Osteoblast (primary cell): ENCODE measurements at regions not wholly inside any gene's neighbourhood (a gene's known extent, or its start where the extent isn't known, plus 50 kb on each side); places are given as distances from the start of the nearest gene placed in this dataset.

Experiments used
- DNase-seq: peaks from one replicate; pipeline ENCODE4 v3.0.0; 2011; ENCODE audit warnings: low spot score, mixed read lengths; ENCODE audit not compliant: insufficient read length; ENCODE audit errors: missing footprints
- H2AFZ ChIP-seq: 2 replicates; pipeline ENCODE4 v1.6.0; 2011; ENCODE audit warnings: mild to moderate bottlenecking, low read length
- H3K27ac ChIP-seq: 2 replicates; pipeline ENCODE4 v1.5.1; 2011; ENCODE audit warnings: mild to moderate bottlenecking, low read depth, low read length, moderate library complexity
- H3K27me3 ChIP-seq: 2 replicates; pipeline ENCODE4 v1.6.0; 2012; ENCODE audit warnings: mild to moderate bottlenecking, control low read depth, inconsistent platforms, low read length, moderate library complexity; ENCODE audit not compliant: insufficient read depth
- H3K36me3 ChIP-seq: 2 replicates; pipeline ENCODE4 v1.5.1; 2011; ENCODE audit warnings: mild to moderate bottlenecking, low read length, control low read depth, moderate library complexity; ENCODE audit not compliant: insufficient read depth
- H3K4me1 ChIP-seq: 2 replicates; pipeline ENCODE4 v1.5.1; 2011; ENCODE audit warnings: mild to moderate bottlenecking, low read length, control low read depth, moderate library complexity; ENCODE audit not compliant: insufficient read depth
- H3K4me2 ChIP-seq: 2 replicates; pipeline ENCODE4 v1.6.0; 2011; ENCODE audit warnings: mild to moderate bottlenecking, low read length; ENCODE audit not compliant: insufficient read depth
- H3K4me3 ChIP-seq: fragments of 200-600 bp; sonication (generic); 3 replicates; pipeline ENCODE4 v1.5.1; 2012; ENCODE audit warnings: mild to moderate bottlenecking, low read length, inconsistent platforms; ENCODE audit not compliant: insufficient read depth
- H3K79me2 ChIP-seq: 2 replicates; pipeline ENCODE4 v1.6.0; 2012; ENCODE audit warnings: mild to moderate bottlenecking, low read length, control low read depth, inconsistent platforms; ENCODE audit not compliant: insufficient read depth
- H3K9me3 ChIP-seq: 2 replicates; pipeline ENCODE4 v1.5.1; 2011; ENCODE audit warnings: low read depth, low read length, control low read depth
- H4K20me1 ChIP-seq: 2 replicates; pipeline ENCODE4 v1.6.0; 2012; ENCODE audit warnings: mild to moderate bottlenecking, low read length, control low read depth; ENCODE audit not compliant: insufficient read depth
- TF ChIP-seq, protein P1 (sequence below): IDR thresholded peaks from 2 replicates; pipeline ENCODE4 v1.5.1; 2011; ENCODE audit warnings: mild to moderate bottlenecking, low read depth, low read length, moderate library complexity; ENCODE audit errors: extremely low read depth

DNA sequence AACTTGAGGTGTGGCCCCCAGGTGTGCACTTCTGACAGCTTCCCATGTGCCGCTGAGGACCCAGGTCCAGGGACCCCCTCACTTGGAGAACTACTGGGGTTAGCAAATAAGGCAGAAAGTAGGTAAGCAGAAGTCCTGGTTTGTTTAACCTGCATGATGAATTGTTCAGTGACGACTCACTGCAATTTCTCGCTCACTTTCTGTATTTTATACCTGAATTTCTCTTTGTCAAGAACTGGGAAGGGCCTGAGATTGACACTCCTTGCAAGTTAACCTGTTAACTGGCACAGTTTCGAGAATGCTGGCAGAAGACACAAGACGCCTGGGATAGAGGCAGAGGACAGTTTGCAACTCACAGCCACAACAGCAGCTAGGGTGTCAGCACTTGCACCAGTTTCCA lies 164.5 kb upstream of the NCK2 start:
- Histone ChIP-seq H3K36me3 (no peaks in the 10 kb centered on the region), H3K9me3 (no peaks in the 10 kb centered on the region), H3K79me2 (no peaks in the 10 kb centered on the region), H3K27me3 (peaks cover 8% of the 10 kb centered on the region), H3K27ac (no peak overlapping the region), H2AFZ (no peak overlapping the region), H4K20me1 (no peaks in the 10 kb centered on the region), H3K4me2 (no peak overlapping the region), H3K4me3 (no peak overlapping the region), H3K4me1 (peaks cover 4% of the 10 kb centered on the region)
- TF ChIP-seq, protein P1, sequence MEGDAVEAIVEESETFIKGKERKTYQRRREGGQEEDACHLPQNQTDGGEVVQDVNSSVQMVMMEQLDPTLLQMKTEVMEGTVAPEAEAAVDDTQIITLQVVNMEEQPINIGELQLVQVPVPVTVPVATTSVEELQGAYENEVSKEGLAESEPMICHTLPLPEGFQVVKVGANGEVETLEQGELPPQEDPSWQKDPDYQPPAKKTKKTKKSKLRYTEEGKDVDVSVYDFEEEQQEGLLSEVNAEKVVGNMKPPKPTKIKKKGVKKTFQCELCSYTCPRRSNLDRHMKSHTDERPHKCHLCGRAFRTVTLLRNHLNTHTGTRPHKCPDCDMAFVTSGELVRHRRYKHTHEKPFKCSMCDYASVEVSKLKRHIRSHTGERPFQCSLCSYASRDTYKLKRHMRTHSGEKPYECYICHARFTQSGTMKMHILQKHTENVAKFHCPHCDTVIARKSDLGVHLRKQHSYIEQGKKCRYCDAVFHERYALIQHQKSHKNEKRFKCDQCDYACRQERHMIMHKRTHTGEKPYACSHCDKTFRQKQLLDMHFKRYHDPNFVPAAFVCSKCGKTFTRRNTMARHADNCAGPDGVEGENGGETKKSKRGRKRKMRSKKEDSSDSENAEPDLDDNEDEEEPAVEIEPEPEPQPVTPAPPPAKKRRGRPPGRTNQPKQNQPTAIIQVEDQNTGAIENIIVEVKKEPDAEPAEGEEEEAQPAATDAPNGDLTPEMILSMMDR = no peak
- DNase-seq = no peak

DNA sequence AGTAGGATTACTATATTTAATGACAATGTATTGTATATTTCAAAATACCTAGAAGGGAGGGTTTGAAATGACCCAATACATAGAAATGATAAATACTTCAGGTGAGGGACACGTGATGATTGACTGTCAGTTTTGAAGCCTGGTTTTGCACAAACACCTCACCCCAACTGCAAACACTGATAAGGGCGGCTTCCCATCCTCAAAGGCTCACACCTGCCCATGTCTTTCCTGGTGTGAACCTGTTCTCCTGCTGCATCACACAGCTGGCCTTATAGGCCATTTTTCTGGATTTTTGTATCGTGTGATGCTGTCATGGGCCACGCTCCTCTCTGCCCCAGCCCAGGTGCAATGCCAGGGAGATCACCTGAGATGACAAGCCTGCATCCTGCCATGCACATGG lies 166.5 kb upstream of the NCK2 start:
- Histone ChIP-seq H3K36me3 (no peaks in the 10 kb centered on the region), H3K27me3 (peaks cover 8% of the 10 kb centered on the region), H2AFZ (no peak overlapping the region), H3K79me2 (no peaks in the 10 kb centered on the region), H3K4me3 (no peak overlapping the region), H3K9me3 (no peaks in the 10 kb centered on the region), H4K20me1 (no peaks in the 10 kb centered on the region), H3K4me2 (no peak overlapping the region), H3K4me1 (peaks cover 8% of the 10 kb centered on the region), H3K27ac (no peak overlapping the region)
- DNase-seq = no peak
- TF ChIP-seq, protein P1 = no peak

DNA sequence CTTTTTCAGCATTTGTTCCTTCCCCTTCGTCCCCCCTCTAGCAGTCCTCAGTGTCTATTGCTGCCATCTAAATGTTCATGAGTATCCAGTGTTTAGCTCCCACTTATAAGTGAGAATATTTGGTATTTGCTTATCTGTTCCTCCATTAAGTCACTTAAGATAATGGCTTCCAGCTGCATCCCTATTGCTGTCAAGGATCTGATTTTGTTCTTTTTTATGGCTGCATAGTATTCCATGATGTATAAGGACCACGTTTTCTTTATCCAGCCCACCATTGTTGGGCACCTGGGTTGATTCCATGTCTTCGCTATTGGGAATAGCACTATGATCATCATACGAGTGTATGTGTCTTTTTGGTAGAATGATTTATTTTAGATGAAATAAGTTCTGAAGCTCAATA lies 166.9 kb upstream of the NCK2 start:
- H3K4me3 ChIP-seq = no peak overlapping the region
- no peak overlapping the region for H2AFZ ChIP-seq
- no peak overlapping the region for H3K27ac ChIP-seq
- H3K79me2 ChIP-seq = no peaks in the 10 kb centered on the region
- H4K20me1 ChIP-seq = no peaks in the 10 kb centered on the region
- peaks cover 8% of the 10 kb centered on the region for H3K27me3 ChIP-seq
- DNase-seq = no peak
- TF ChIP-seq, protein P1 = no peak
- no peaks in the 10 kb centered on the region for H3K36me3 ChIP-seq
- peaks cover 8% of the 10 kb centered on the region for H3K4me1 ChIP-seq
- no peak overlapping the region for H3K4me2 ChIP-seq
- no peaks in the 10 kb centered on the region for H3K9me3 ChIP-seq

DNA sequence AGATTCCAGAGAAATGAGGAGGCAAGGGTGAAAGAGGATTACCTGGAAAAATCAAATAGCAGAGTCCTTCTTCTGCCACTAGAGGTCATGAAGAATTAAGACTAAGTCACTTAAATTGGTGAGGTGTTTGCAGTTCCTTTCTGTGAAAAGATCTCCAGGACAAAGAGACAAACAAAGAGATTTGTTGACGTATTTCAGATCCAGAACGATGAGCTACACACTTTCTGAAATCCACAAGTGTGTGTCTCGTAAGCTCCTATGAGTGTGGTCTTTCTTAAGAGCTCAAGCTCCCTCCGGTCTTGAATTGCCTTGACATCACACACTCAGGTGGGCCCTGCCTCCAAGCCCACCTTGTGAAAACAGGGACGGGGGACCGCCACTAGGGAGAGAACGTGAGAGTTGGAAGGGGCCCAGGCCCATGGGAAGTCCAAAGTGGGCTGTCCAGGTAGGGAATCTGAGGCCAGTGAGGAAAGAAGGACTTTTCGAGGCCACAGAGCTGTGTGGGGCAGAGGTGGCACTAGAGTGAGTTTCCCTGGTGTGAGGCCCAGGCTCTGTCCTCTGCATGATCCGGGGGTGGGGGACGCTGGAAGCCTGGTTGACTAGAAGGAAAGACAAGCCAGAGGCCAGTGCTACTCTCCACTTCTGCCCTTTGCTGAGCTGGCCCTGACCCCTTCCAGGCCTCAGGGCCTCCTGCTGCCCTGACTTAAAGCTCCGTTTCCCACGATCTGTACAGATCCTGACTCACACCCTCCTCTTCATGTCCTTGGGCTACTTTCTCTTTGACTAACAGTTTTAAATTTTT lies 168.1 kb upstream of the NCK2 start:
- no peaks in the 10 kb centered on the region for H3K79me2 ChIP-seq

More for the DNA sequence above, 168.1 kb upstream of the NCK2 start:
- no peaks in the 10 kb centered on the region for H4K20me1 ChIP-seq
- H2AFZ ChIP-seq = peak overlapping the region; percentile 60
- peaks cover 8% of the 10 kb centered on the region for H3K4me1 ChIP-seq
- no peak overlapping the region for H3K4me2 ChIP-seq
- no peaks in the 10 kb centered on the region for H3K36me3 ChIP-seq
- TF ChIP-seq, protein P1 = peak; percentile 53
- no peaks in the 10 kb centered on the region for H3K9me3 ChIP-seq
- DNase-seq = peak; percentile 87
- H3K27me3 ChIP-seq = peaks cover 6% of the 10 kb centered on the region
- H3K27ac ChIP-seq = no peak overlapping the region
- no peak overlapping the region for H3K4me3 ChIP-seq
